ENCODE measurements at regions not wholly inside any gene's neighbourhood (a gene's known extent, or its start where the extent isn't known, plus 50 kb on each side); places are given as distances from the start of the nearest gene placed in this dataset.

DNA sequence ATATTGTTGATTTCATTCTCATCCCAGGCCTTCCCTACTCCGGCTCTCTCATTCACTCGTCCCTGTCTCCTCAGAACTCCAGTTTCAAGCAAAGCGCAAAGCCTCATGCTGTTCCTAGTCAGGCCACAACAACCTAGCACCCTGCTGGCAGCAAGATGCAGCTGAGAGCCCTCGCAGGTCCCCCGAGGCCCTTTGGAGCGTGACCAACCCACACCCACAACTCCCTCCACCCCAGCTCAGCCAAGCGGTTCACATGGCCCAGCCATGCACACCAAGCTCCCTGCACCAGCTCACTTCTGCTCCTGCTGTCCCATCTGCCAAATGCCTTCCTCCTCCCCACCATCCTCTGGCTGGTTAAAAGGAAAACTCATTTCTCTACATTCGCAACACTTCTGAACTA is 195.8 kb downstream of the IRX5 start:
- DNase-seq, result no peak

DNA sequence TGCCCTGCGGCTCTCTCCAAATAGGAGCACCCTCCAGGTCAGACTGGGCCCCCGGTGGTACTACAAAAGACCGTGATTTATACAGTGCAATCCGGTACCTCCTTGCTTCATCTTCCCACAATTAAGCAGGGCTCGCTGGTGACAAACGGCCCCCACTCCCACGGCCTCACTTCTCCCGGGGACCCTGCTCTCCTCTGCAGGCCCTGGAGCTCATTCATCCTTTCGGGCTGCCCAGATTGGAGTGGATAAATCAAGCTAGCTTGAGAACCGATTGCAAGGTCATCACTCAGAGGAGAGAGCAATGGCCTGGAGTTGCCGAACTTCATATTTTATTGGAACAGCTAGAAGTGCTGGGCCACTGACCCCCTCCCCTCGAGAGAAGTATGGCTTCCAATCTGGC is 193.5 kb upstream of the IRX6 start:
- no peak for DNase-seq

DNA sequence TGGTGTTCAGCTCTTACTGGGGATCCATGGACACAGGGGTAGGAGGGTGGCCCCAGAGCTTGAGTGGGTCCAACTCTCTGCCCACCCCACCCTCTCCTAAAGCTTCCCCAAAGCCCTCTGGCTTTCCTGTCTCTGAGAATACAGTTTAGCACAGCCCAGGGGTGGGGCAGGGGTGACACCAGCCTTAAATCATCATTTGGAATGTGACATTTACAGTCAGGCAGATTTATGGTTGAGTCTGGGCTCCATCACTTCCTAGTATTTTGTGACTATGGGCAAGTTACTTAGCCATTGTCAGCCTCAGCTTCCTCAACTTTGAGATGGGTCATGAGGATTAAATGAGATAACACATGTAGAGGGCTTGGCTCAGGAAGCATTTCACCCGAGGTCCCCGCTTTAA is 193.1 kb upstream of the IRX6 start:
- no peak for DNase-seq

DNA sequence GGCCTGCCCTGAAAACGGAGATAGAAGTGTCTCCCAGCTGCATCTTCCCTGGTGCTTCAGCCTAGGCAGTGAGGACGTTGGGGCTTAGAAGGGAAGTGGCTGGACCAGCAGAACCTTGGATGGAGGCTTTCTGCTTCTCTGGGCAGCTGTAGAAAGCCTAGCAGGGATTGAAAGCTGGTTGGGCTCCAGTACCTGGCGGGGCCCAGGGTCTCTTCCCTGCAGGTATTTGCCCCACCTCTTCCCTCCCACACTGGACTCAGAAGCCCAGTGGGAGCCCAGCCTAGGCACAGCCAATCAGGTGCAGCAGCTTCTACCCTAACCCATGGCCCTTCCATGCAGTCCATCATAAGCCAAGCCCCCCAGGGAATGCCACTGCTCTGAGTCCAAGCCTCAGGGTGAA is 190.3 kb upstream of the IRX6 start:
- no peak for DNase-seq

DNA sequence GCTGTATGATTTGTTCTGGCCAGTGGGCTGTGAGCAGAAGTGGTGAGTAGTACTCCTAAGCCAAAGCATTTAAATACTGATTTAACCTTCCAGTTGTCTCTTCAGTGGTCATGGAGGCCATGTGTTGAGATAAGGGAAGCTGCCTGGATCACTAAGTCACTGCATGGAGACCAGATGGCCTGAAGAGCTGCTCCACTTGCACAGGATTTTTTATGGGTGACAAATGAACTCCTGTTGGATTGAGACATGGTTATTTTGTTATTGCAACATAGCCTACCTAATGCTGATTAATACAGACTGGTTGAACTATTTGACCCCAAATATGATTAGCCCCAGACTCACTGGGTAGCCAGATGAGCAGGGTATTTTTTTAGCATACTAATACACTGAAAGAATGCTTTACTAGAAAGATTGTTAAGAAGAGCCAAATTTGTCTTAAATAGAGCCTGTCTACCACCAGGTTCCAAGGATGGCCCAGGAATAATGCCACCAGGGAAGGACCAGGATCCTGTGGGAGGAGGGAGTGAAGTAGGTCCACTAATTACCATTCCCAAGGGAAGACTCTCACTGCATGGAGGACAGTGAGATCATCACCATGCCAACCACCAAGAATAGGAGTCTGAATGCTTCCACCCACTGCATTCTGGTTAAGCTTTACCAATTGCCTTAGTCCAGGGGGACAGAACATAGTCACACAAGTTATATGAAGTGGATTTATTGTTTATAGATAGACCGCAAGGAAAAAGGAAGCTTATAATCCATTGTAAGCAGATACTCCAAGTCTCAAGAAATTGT is 187.4 kb upstream of the IRX6 start:
- DNase-seq, result no peak

DNA sequence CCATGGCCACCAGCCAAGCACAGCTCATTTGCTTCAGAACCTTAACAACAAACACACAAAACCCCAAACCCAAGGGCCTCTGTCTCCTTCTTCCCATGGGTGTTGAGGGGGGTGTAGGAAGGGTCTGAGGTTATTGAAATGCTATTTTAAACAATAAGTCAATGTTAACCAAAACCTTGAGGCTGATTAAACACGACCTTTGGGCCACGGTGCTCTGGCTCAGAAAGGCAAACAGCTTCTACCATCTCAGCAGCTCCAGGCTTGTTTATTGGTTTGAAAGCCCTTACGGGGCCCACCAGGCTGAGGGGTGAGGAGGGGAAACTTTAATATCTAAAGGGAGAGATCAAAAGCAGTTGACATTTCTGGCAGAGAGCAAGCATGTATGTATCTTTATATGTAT is 185.7 kb upstream of the IRX6 start:
- DNase-seq, result no peak

DNA sequence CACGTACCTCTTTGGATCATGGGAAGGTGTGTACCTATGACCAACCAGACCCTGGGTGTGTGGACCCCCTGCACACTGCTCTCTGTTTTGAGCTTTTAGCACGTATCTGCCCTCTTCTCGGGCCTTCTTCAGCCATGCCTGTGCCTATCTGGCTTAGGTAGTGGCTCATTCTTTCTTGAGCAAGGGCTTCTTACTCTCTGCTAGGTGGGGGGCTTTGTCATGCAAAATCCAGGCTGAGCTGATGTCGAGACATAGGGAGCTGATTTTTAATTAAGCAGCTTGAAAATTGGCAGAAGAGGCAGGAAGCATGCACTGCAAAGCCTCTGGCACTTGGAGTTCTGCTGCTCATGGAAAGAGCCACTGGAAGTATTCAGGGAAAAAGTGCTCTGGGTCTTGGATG is 181.6 kb upstream of the IRX6 start:
- no peak for DNase-seq

DNA sequence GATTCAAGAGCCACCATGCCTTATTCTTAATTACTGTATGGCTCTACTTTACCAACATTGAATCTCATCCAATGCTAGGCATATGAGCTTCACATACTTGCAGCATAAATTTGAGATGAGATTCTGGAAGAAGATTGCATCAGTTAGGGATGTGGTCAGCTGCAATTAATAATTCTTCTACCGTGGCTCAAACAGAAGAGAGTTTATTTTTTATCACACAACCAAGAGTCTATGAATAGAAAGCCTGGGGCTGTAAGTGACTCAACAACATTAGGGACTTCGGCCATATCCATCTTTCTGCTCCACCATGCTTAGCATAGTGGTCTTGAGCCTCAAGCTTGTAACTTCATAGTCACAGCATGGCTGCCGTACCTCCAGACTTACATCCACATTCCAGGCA is 179.4 kb upstream of the IRX6 start:
- DNase-seq, result no peak

DNA sequence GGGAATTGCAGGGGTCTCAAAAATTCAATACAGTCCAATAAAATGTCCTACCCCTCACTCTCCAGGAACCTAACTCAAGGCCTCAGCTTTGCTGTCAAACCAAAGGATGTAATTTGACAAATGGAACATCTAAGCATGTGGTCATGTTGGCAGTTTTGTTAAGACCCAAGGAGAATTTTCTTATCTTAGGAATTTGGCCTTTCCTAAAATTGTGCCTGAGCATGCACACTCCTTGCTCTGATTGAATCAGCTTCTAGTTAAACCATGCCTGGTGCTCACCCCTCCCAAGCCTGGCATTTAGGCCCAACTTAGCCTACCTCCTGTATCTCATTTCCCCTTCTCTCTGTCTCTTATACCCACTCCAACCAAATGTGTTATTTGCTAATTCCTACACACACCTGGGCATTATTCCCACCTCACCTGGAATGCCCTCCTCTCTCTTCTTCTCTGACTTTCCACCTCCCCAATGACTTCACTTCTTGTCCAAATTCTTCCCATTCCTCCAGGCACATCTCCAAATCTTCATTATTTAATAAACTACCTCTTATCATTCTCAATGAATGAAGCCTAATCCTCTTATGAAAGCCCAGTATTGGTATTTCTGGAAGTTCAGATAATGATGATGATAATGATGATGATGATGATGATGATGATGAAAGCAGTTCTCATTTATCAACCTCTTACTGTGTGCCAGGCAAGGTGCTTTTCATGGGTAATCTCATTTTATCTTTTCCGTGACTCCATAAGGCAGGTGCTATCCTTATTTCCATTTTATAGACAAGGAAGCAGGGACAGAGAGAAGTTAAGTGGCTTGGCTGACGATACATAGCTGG is 178.0 kb upstream of the IRX6 start:
- no peak for DNase-seq

DNA sequence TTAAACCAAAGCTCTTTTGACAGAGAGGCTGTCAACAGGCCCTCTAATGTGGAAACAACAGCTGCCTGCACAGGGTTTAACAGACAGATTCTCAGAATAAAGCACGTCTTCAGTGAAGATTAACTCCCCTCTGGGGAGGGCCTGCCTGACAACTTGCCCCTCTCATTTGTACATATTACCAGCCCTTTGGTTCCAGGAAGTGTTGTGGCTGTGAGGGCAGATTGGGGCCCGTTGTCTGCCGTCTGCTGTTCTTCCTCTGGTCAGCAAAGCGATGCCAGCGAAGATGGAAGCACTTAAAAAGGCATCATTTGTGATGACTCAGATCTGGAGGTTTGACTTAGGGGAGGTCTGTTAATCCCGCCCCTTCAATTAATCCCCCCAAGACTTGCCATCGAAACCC is 177.0 kb upstream of the IRX6 start:
- no peak for DNase-seq

DNA sequence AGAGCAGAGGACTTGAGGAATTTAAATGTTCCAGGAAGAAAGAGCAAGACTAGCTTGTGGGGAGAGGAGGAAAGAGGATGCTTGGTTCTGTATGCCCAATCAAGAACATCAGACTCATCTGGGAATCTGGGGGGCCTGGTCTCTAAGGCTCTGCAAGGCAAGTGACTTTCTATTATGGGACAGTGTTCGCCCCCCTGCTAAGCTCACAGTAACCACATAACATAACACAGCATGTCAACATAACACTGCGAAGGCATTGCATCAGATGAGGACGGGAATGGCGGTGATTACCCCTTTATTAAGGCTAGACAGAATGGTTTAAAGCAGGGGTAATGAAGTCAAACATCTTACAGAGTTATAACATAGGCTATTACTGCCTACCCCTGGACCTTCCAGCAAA is 176.6 kb upstream of the IRX6 start:
- no peak for DNase-seq

DNA sequence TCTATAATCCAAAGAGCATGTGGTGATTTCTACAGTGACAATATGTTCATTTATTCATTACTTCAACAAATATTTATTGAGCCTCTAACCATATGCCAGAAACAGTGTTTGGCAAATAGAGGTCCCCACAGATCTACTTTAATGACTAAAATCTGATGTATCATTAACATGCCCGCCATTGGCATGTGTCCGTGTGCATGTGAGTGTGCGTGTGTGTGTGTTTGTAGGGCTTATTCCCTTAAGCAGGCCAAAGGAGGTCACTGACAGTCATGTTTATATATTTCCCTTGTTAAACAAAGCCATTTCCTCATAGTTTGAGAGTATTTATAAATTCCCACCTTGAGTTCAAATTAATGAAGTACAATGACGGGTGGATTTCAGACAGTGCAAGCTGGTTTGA is 174.4 kb upstream of the IRX6 start:
- no peak for DNase-seq

DNA sequence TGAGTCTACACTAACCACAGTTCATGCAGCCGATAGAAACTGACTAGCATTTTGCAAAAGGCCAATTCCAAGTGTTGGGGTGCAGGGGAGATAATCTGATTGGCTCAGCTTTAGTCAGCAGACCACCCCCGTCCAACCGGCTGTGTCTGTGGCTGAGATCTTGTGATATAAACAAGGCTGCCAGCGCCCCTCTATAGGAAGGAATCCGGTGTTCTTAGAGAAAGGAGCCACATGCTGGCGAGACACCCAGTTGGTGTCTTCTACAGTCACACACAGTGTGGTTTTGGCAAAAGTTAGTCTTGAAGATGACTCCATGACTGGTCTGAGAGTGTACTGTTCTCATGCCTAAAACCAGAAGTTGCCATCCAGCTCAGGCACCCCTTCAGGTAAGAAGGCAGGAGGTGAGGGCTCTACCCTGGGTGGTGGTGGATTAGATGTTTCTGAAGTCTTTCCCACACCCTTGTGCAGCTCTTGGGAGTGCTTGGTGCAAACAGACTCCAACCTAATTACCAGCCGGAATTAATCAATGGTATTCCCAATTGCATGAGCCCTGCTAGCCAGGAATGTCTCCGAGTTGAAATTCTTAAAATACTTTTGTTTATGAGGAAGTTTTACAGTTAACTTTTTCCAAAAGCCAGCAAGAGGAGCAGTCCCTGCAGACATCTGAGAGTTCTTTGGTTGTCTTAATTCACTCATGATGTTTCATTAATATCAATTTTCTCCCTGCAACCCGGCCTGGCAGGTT is 172.3 kb upstream of the IRX6 start:
- no peak for DNase-seq

DNA sequence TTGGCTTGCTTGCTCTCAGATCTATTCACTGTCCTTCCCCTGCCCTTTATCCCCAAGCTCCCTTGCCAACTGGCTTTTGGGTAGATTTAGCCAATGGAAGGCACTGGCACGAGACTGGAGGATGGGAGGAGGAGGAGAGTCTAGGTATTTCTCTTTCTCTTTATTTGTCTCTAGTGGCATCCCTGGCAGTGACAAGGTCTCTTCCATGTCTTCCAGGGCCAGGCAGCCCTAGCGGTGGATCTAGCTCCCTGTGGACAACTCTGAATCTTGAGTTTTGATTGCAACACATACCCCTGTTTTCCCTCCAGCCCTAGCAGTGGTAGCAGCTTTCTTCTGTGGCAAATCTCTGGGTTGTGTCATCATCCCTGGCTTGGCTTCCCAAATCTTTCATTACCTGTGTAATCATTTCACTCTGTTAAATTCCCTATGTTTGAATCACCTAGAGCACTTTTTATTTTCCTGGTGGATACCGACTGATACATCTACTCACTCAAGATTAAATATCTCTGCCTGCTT is 171.1 kb upstream of the IRX6 start:
- DNase-seq, result no peak

DNA sequence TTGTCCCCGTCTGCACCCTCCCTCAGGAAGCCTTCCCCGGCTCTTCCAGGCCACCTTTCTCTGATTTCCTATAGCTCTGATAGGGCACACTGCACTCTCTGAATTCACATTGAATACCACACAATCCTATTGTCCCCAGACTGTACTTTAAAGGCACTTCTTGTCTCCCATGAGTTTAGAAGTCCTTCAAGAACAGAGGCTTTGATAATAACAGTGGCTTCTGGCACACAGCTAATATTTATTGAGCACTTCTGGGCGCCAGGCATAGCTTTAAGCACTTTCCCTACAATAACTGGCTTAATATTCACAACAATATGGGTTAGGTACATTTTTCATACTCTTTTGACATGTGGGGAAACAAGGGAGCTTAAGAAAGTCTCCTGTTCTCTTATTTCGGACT is 169.7 kb upstream of the IRX6 start:
- no peak for DNase-seq

DNA sequence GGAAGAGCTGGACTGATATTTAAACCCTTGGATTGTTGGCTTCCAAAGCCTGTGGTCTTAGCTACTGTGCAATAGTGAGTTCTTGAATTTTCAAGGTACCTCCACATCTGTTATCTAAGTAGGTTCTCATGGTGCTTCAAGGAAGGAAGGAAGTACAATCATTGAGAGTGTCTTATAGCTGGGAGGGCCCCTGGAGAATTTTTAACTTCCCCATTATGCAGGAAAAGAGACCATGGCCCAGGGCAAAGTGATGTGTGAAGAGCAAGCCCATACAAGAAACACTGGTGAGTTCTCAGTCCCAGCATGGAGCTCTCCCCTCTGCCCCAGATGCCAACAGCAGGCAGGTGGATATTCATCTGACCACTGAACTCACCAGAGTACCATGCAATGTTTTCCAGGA is 169.0 kb upstream of the IRX6 start:
- no peak for DNase-seq

DNA sequence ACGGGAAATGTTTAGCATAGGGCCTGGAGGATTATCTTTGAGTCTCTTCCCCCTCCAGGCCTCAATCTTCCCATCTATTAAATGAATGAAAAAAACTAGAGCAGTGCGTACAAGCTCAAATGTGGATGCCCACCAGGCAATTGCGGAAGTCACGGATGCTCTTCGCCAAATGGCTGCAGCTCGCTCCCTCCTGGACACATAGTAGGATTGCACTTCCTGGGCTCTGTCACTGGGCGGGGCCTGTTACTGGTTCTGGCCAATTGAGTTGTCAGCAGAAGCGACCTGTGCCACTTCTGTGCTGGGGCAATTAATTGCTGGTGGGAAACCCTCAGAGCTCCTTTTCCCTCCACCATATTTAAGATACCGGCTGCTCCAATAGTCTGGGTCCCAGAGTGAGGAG is 168.2 kb upstream of the IRX6 start:
- DNase-seq, result no peak

DNA sequence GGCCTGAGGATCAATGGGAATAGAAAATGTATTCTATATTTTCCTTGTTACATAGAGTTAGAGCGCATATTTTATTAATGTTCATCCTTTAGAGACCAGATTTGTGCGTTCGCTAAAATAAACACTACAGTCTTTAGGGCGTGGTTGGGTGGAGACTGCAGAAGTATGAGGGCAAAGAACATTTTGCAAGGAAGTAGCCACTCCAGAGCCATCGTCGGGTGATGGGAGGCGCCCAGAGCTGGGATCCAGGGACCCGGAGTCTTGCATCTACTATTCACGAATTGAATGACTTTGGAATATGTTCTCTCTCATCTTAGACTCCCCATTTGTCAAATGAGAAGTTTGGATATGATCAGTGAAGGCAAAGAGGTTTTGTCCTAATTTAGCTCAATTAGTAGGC is 154.2 kb upstream of the IRX6 start:
- no peak for DNase-seq

DNA sequence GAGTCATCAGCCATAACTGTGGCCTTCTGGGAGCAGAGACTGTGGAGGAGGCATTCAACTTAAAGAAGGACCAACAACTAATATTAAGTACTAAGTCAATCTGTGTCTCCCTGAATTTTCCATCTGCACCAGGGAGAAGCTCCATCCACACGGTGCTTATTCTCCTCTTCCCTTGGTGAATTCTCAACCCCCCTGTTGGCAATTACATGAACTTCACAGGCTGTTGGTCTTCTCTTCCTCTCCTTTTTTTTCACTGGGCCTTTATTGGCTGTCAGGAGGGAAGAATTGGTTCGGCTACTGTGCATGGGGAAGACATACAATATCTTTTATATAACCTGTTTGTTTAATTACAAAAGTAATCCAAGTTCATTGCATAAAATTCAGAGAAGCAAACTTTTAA is 152.8 kb upstream of the IRX6 start:
- DNase-seq, result no peak

DNA sequence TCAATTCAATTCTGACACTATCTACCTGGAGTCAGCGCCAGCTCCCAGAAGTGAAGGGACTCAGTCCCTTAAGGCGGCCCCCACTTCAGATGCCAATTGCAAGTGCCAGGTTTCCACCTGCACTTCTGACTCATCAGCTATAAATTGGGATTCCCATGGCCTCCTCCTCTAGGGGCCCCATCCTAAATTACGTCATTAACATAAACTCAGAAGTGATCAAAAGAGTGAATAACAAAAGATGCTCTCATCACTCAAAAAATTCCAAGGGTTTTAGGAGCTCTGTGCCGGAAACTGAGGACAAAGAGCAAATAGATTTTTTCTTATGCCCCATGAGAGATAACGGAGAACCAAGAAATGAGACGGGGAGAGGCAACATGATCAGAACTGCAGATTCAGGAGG is 148.6 kb upstream of the IRX6 start:
- DNase-seq, result no peak

DNA sequence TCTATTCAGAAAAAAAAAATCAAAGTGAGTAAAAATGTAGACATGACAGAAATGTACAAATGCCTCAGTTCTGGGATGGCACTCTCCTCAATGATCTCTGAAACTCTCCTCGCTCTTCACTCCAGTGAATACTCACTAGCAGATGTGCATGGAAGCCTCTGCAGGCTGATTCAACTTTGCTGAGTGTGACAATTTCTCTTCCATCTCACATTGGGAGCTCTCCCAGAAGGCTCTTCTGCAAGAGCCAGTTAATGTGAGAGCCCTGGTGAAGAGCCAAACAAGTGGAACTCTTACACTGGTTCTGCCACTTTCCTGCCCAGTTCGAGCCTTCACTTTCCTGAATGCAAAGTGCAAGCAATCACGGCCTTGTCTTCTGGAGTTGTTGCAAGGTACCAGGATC is 147.1 kb upstream of the IRX6 start:
- no peak for DNase-seq

DNA sequence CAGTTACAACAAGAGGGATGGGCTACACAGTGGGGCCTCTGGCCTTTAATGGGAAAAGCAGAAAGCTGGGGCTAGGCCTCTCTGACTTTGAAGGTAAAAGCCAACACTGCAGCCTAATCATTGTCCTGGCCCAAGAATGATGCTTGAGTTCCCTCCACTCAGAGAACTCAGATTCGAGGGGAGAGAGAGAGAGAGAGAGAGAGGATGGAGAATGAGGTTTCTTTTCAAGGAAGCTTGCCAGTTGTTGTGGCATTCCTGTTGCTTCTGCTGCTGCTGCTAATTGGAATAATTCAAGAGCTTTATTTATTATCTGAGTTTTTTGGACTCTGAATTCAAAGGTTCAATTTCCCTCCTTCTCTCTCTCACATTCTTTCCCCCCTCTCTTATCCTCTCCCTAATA is 144.6 kb upstream of the IRX6 start:
- DNase-seq, result no peak

DNA sequence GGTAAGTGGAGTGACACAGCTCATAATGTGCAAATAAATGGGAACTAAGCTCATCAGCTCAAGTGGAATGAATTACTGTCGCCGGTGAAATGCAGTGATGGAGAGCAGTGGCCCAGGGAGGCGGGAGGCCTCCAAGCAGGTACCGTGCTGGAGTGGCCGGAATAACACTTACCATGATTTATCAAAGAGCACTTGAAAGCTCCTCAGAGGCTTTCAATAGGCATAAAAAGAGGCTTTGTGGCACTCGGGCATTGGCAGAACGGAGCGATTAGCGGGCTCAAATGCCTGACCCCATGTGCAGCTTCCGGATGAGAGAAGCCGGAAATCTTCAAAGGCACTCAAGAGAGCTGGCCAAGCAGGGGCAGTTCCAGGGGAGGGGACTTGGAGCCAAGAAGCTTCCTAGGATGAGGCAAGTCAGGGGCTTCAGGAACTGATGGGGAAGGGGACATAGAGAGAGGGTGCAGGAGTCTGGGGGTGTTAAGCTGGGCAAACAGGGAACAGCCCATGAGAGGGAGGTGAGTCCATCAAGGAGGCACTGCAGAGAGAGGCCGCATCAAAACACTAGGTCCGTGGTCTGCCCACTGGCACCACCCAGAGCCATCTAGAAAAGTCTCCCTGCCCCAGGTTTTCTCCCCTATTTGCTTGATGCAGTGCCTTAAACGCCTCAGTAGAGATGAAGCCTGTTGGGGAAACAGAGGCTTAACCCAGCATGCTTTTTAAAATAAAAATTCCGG is 144.0 kb upstream of the IRX6 start:
- no peak for DNase-seq

Measured in CD4-positive, alpha-beta T cell treated with Interleukin-4 for 1 hour (primary cell).